Activated CD8-positive, alpha-beta memory T cell treated with anti-CD3 and anti-CD28 coated beads for 48 hours (primary cell): ENCODE measurements at regions not wholly inside any gene's neighbourhood (a gene's known extent, or its start where the extent isn't known, plus 50 kb on each side); places are given as distances from the start of the nearest gene placed in this dataset.

Experiments
- DNase-seq, 3 experiments: peaks; one replicate each; pipeline ENCODE4 v3.0.0-alpha.2; 2020; ENCODE audit warnings: low read depth in 2 of 3, low spot score in 2 of 3

GRCh38 chr18:56322406-56322805, 316.0 kb downstream of the TXNL1 start:
- no peak for DNase-seq

GRCh38 chr18:56321470-56321869, 316.9 kb downstream of the TXNL1 start:
- DNase-seq, result no peak

DNA sequence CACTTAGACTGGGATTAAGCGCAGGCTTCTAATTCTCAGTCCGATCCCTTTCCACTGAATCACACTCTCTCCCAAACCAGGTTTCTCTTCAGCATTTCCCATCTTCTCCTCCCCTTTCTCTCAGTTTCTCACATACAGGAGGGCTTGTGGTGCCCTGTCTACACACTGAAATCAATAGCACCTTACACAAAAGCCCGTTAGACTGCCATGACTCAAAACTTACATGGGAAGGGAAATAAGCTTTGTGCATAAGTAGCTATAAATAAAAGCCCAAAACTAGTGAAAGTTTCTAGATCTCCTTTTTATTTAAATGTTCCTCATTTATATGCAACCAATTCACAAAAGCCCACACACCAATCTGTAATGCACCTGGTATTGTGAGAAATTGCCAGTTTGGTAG, 318.4 kb downstream of the TXNL1 start:
- no peak for DNase-seq

- DNase-seq, result no peak
These were observed 321.7 kb downstream of the TXNL1 start for GRCh38 chr18:56316727-56317126.

- no peak for DNase-seq
These were observed 323.0 kb downstream of the TXNL1 start for GRCh38 chr18:56315363-56315762.

GRCh38 chr18:56314396-56314795, 324.0 kb downstream of the TXNL1 start:
- no peak for DNase-seq

- DNase-seq, result no peak
These were observed 325.6 kb downstream of the TXNL1 start for GRCh38 chr18:56312551-56313335.

DNA sequence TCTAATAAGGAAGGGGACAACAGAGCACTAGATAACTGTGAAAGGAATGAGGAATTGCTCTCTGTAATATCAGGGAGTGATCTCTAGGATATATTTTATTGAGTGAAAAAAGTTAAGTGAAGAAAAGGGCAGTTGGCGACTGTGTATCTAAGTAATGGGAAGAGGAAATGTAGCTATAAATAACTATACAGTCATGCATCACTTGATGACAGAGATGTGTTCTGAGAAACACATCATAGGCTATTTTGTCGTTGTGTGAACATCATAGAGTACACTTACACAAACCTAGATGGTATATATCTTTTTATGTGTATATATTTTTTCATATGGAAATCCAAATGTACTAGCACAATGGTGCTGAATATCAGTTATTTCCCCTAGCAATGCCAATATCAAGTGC, 329.3 kb downstream of the TXNL1 start:
- DNase-seq, result no peak

GRCh38 chr18:56307354-56308170, 330.8 kb downstream of the TXNL1 start:
- DNase-seq, result no peak

- no peak for DNase-seq
These were observed 331.6 kb downstream of the TXNL1 start for GRCh38 chr18:56306797-56307196.

DNA sequence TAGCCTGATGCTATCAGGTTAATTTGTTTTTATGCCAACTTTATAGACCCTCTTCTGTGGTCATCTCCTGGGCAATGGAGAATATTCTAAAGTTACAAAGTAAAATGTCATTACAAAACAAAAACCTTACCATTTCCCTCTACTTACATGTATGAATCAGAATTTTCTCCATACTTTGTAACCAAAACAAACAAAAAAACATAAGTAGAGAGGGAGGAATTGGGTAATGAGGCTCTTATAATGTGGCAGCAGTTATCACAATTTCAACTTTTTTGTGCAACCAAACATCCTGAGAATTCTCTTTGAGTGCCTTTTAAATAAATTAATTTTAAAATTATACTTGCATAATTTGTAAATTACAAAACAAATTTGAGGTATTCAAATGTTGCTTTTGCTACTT, 332.8 kb downstream of the TXNL1 start:
- DNase-seq, result no peak

- DNase-seq, result no peak
These were observed 336.2 kb downstream of the TXNL1 start for GRCh38 chr18:56302156-56302555.

- no peak for DNase-seq
These were observed 338.7 kb downstream of the TXNL1 start for GRCh38 chr18:56299740-56300139.

- DNase-seq, result no peak
These were observed 339.5 kb downstream of the TXNL1 start for GRCh38 chr18:56298935-56299334.

DNA sequence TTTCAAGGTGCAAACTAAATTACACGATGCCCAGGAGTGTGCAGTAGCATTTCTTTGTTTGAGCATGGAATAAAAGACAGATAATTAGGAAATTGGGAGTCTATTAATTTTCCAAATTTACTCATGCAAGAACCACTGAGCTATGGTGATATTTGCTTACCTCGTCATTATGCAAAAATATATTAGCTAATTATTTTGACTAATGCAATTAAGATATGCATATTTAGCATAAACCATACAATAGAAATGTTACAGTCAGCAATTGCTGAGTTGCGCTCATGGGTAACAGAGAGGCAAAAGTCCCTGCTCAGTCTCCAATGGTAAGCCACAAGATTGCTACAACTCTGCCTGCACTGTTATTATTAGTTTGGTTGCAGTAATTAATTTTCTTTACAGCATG, 342.0 kb downstream of the TXNL1 start:
- DNase-seq, result no peak

GRCh38 chr18:56294484-56295183, 343.8 kb downstream of the TXNL1 start:
- no peak for DNase-seq

- no peak for DNase-seq
These were observed 347.1 kb downstream of the TXNL1 start for GRCh38 chr18:56291294-56291693.

DNA sequence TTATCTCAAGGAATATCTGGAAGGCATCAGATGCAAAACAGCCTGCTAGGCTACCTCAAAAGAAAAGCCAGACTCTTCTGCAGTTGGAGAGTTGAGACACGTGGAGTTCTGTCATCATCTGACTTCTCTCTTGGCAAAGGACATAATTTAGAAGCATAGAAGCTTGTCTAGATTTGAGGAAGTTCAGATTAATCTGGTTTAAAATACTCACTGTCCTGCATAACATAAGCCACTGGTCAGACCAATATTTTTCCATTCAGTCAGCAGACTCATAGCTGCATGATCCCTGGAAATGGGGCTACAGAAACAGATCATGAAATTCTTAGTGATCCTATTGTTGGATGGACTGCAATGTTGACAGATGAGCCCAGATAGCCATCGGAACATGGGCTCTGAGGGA, 349.0 kb downstream of the TXNL1 start:
- no peak for DNase-seq

- DNase-seq, result no peak
These were observed 351.5 kb downstream of the TXNL1 start for GRCh38 chr18:56286775-56287325.

DNA sequence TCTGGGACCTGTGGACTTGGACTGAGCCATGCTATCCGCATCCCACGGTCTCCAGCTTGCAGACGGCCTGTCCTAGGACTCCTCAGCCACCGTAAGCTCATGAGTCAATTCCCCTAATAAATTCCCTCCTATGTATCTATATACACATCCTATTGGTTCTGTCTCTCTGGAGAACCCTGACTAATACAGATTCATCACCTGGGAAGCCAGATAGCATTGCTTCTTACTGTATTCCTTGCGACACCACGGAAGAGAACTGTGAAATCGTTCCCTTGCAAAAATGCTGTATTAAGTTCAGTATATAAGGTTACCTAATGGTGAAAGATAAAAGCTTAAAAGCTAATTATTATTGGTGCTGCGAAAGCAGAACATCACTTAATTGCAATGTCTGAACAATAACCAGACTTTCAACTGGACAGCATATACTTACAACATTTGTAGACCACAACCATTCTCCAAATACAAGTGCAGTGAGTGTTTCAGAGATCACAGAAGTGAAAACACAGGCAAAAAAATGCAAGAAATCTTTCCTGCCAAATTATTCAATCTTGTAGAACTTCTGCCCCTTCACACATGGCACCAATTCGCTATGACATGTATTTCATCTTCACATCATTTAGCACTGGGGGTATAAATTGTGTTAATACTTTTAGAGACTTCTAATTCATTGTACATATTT, 352.9 kb downstream of the TXNL1 start:
- no peak for DNase-seq

GRCh38 chr18:56284319-56284718, 354.1 kb downstream of the TXNL1 start:
- DNase-seq, result no peak
